ENCODE measurements at regions not wholly inside any gene's neighbourhood (a gene's known extent, or its start where the extent isn't known, plus 50 kb on each side); places are given as distances from the start of the nearest gene placed in this dataset.

- no peaks in the 10 kb centered on the region for H3K27me3 Mint-ChIP-seq
- H3K27ac Mint-ChIP-seq, result no peak overlapping the region
- intact Hi-C loops (cut with micrococcal nuclease), result loop anchor here (10.0 kb wide), 1 partner anchor 46 kb away; no protein-coding TSS in a partner anchor
- H3K4me1 Mint-ChIP-seq (ENCODE audit: low read depth), result peaks cover 51% of the 10 kb centered on the region
- H3K4me3 Mint-ChIP-seq, result no peak overlapping the region
- no peaks in the 10 kb centered on the region for H3K36me3 Mint-ChIP-seq (ENCODE audit: low read depth)
- no peaks in the 10 kb centered on the region for H3K9me3 Mint-ChIP-seq
Measured at GRCh38 chr6:6910734-6911295, 196.9 kb upstream of the RREB1 start.

GRCh38 chr6:6911391-6911790, 196.4 kb upstream of the RREB1 start:
- no peaks in the 10 kb centered on the region for H3K27me3 Mint-ChIP-seq
- intact Hi-C loops (cut with micrococcal nuclease), result loop anchor here (10.0 kb wide), 1 partner anchor 47 kb away; no protein-coding TSS in a partner anchor
- H3K36me3 Mint-ChIP-seq (ENCODE audit: low read depth), result no peaks in the 10 kb centered on the region
- H3K9me3 Mint-ChIP-seq, result no peaks in the 10 kb centered on the region
- peaks cover 57% of the 10 kb centered on the region for H3K4me1 Mint-ChIP-seq (ENCODE audit: low read depth)
- H3K4me3 Mint-ChIP-seq, result no peak overlapping the region
- no peak overlapping the region for H3K27ac Mint-ChIP-seq

- Mint-ChIP-seq H3K4me3 (no peak overlapping the region), H3K36me3 (ENCODE audit: low read depth) (no peaks in the 10 kb centered on the region)
Measured at GRCh38 chr6:6912817-6913744, 194.7 kb upstream of the RREB1 start.

GRCh38 chr6:6915219-6915618, 192.5 kb upstream of the RREB1 start:
- peak overlapping the region; percentile 78 for H3K27ac Mint-ChIP-seq
- intact Hi-C loops (cut with micrococcal nuclease), result loop anchor here (10.0 kb wide), 1 partner anchor 50 kb away; no protein-coding TSS in a partner anchor
- H3K4me1 Mint-ChIP-seq (ENCODE audit: low read depth), result peaks cover 69% of the 10 kb centered on the region
- H3K4me3 Mint-ChIP-seq, result peak overlapping the region; percentile 26
- H3K27me3 Mint-ChIP-seq, result no peaks in the 10 kb centered on the region
- peaks cover 7% of the 10 kb centered on the region for H3K9me3 Mint-ChIP-seq
- H3K36me3 Mint-ChIP-seq (ENCODE audit: low read depth), result no peaks in the 10 kb centered on the region

More at GRCh38 chr6:6912817-6913744, 194.7 kb upstream of the RREB1 start:
- Mint-ChIP-seq H3K4me1 (ENCODE audit: low read depth) (peaks cover 69% of the 10 kb centered on the region), H3K27me3 (no peaks in the 10 kb centered on the region), H3K27ac (peak overlapping the region; percentile 60), H3K9me3 (no peaks in the 10 kb centered on the region)
- intact Hi-C loops (cut with micrococcal nuclease), result loop anchor here (10.0 kb wide), 1 partner anchor 48 kb away; no protein-coding TSS in a partner anchor

- peaks cover 9% of the 10 kb centered on the region for H3K9me3 Mint-ChIP-seq
- peak overlapping the region; percentile 37 for H3K4me3 Mint-ChIP-seq
- H3K36me3 Mint-ChIP-seq (ENCODE audit: low read depth), result no peaks in the 10 kb centered on the region
- peak overlapping the region; percentile 78 for H3K27ac Mint-ChIP-seq
- peaks cover 74% of the 10 kb centered on the region for H3K4me1 Mint-ChIP-seq (ENCODE audit: low read depth)
- intact Hi-C loops (cut with micrococcal nuclease), result loop anchor here (10.0 kb wide), 1 partner anchor 51 kb away; no protein-coding TSS in a partner anchor
- no peaks in the 10 kb centered on the region for H3K27me3 Mint-ChIP-seq
Measured at GRCh38 chr6:6915813-6916547, 191.8 kb upstream of the RREB1 start.

GRCh38 chr6:6916598-6916997, 191.2 kb upstream of the RREB1 start:
- Mint-ChIP-seq H3K27me3 (no peaks in the 10 kb centered on the region), H3K27ac (peak overlapping the region; percentile 78), H3K9me3 (peaks cover 9% of the 10 kb centered on the region), H3K36me3 (ENCODE audit: low read depth) (no peaks in the 10 kb centered on the region), H3K4me3 (no peak overlapping the region), H3K4me1 (ENCODE audit: low read depth) (peaks cover 68% of the 10 kb centered on the region)
- intact Hi-C loops (cut with micrococcal nuclease), result loop anchor here (10.0 kb wide), 1 partner anchor 52 kb away; no protein-coding TSS in a partner anchor

GRCh38 chr6:6918216-6918983, 189.4 kb upstream of the RREB1 start:
- Mint-ChIP-seq H3K27me3 (no peaks in the 10 kb centered on the region), H3K4me3 (no peak overlapping the region), H3K27ac (peak overlapping the region; percentile 37), H3K4me1 (ENCODE audit: low read depth) (peaks cover 52% of the 10 kb centered on the region), H3K9me3 (peaks cover 9% of the 10 kb centered on the region), H3K36me3 (ENCODE audit: low read depth) (no peaks in the 10 kb centered on the region)
- intact Hi-C loops (cut with micrococcal nuclease), result loop anchor here (10.0 kb wide), 1 partner anchor 54 kb away; no protein-coding TSS in a partner anchor

- peaks cover 9% of the 10 kb centered on the region for H3K9me3 Mint-ChIP-seq
- intact Hi-C loops (cut with micrococcal nuclease), result loop anchor here (10.0 kb wide), 1 partner anchor 54 kb away; no protein-coding TSS in a partner anchor
- H3K4me3 Mint-ChIP-seq, result no peak overlapping the region
- H3K36me3 Mint-ChIP-seq (ENCODE audit: low read depth), result no peaks in the 10 kb centered on the region
- no peak overlapping the region for H3K27ac Mint-ChIP-seq
- no peaks in the 10 kb centered on the region for H3K27me3 Mint-ChIP-seq
- peaks cover 46% of the 10 kb centered on the region for H3K4me1 Mint-ChIP-seq (ENCODE audit: low read depth)
Measured at GRCh38 chr6:6919173-6919572, 188.6 kb upstream of the RREB1 start.

GRCh38 chr6:6920114-6920986, 187.4 kb upstream of the RREB1 start:
- H3K4me1 Mint-ChIP-seq (ENCODE audit: low read depth), result peaks cover 44% of the 10 kb centered on the region
- H3K36me3 Mint-ChIP-seq (ENCODE audit: low read depth), result no peaks in the 10 kb centered on the region
- H3K27ac Mint-ChIP-seq, result peak overlapping the region; percentile 26
- H3K9me3 Mint-ChIP-seq, result peaks cover 9% of the 10 kb centered on the region
- intact Hi-C loops (cut with micrococcal nuclease), result no loop called here
- no peak overlapping the region for H3K4me3 Mint-ChIP-seq
- no peaks in the 10 kb centered on the region for H3K27me3 Mint-ChIP-seq

- Mint-ChIP-seq H3K9me3 (peaks cover 9% of the 10 kb centered on the region), H3K4me3 (no peak overlapping the region), H3K4me1 (ENCODE audit: low read depth) (peaks cover 38% of the 10 kb centered on the region), H3K36me3 (ENCODE audit: low read depth) (no peaks in the 10 kb centered on the region), H3K27me3 (no peaks in the 10 kb centered on the region), H3K27ac (no peak overlapping the region)
- intact Hi-C loops (cut with micrococcal nuclease), result no loop called here
Measured at GRCh38 chr6:6920987-6921313, 186.8 kb upstream of the RREB1 start.

GRCh38 chr6:6922166-6922565, 185.6 kb upstream of the RREB1 start:
- intact Hi-C loops (cut with micrococcal nuclease), result no loop called here
- Mint-ChIP-seq H3K4me3 (no peak overlapping the region), H3K4me1 (ENCODE audit: low read depth) (peaks cover 37% of the 10 kb centered on the region), H3K9me3 (peaks cover 9% of the 10 kb centered on the region), H3K27ac (no peak overlapping the region), H3K36me3 (ENCODE audit: low read depth) (no peaks in the 10 kb centered on the region), H3K27me3 (no peaks in the 10 kb centered on the region)

- Mint-ChIP-seq H3K27me3 (no peaks in the 10 kb centered on the region), H3K27ac (no peak overlapping the region), H3K9me3 (peaks cover 9% of the 10 kb centered on the region), H3K4me3 (no peak overlapping the region), H3K4me1 (ENCODE audit: low read depth) (peaks cover 40% of the 10 kb centered on the region), H3K36me3 (ENCODE audit: low read depth) (no peaks in the 10 kb centered on the region)
- intact Hi-C loops (cut with micrococcal nuclease), result no loop called here
Measured at GRCh38 chr6:6923605-6924004, 184.2 kb upstream of the RREB1 start.
